ENCODE measurements at regions not wholly inside any gene's neighbourhood (a gene's known extent, or its start where the extent isn't known, plus 50 kb on each side); places are given as distances from the start of the nearest gene placed in this dataset.
"Not testable (repeated sequence)": the region's sequence is repeated elsewhere in the genome, so short reads cannot be mapped to it uniquely, and the experiment has no call there.

GRCh38 chr6:79361074-79361473 lies 126.6 kb upstream of the HMGN3 start:
- TF ChIP-seq POLR2AphosphoS5, CTCF, EP300 (IDR thresholded peaks at IDR 0.05): not testable (repeated sequence)
